ENCODE measurements at regions not wholly inside any gene's neighbourhood (a gene's known extent, or its start where the extent isn't known, plus 50 kb on each side); places are given as distances from the start of the nearest gene placed in this dataset.

DNA sequence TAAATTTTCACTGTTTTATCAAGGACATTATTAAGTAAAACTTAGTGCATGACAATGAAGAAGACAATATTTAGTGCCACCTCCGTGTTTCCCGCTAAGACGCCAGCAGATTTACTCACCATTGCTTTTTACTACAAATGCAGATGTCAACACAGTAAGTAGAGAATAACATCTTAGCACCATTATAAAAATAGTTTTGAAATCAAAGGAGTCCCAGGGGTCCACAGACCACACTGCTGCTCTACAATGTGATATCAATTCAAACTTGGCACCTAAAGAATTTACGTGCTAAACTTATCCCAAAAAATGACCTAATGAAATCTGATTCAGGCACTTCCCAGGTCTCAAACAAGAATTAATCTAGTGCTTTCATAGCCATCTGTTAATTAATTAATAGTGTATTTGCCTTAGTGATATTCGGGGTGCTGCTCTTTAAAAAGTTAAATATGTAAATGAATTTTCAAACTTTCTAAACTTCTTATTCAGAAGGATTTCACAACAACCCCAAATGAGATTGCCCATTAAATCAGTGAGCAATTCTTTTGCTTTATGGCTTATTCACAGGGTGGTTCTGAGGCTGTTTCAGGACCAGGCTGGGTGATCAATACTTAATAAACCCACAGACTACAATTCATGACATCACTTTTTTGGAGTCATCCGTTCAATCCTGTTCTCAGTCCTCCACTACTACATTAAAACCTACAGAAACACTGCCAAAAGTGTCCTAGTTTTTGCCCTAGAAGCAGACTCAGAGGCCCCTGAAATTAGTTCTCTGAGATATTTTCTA is 161.3 kb upstream of the LMNTD1 start:
- Histone ChIP-seq H3K9me3 (no peaks in the 10 kb centered on the region), H3K4me3 (ENCODE audit: low read depth, low read length) (no peak overlapping the region), H3K27me3 (no peaks in the 10 kb centered on the region), H3K36me3 (no peaks in the 10 kb centered on the region), H3K4me1 (no peaks in the 10 kb centered on the region)
- TF ChIP-seq, protein P1, sequence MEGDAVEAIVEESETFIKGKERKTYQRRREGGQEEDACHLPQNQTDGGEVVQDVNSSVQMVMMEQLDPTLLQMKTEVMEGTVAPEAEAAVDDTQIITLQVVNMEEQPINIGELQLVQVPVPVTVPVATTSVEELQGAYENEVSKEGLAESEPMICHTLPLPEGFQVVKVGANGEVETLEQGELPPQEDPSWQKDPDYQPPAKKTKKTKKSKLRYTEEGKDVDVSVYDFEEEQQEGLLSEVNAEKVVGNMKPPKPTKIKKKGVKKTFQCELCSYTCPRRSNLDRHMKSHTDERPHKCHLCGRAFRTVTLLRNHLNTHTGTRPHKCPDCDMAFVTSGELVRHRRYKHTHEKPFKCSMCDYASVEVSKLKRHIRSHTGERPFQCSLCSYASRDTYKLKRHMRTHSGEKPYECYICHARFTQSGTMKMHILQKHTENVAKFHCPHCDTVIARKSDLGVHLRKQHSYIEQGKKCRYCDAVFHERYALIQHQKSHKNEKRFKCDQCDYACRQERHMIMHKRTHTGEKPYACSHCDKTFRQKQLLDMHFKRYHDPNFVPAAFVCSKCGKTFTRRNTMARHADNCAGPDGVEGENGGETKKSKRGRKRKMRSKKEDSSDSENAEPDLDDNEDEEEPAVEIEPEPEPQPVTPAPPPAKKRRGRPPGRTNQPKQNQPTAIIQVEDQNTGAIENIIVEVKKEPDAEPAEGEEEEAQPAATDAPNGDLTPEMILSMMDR (IDR thresholded peaks at IDR 0.05; ENCODE audit: low read depth, low read length) = no peak
- DNase-seq = no peak

DNA sequence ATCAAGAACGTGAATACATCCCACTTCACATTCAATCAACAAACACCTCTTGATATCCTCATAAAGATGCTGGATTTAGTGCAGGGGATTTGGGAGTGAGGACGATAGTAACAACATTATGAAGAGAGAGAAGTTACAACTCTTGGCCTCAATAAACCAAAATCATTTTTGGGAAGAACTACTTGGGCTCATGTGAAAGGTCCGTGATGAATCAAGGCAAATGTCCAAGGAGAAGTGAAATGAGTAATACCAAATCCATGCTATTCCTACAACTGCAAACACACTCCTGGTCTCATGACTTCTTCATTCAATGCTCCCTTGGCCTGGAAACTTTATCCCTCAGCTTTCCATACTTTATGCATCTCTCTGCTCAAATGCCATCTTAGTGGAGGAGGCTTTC is 162.0 kb upstream of the LMNTD1 start:
- Histone ChIP-seq H3K36me3 (no peaks in the 10 kb centered on the region), H3K9me3 (no peaks in the 10 kb centered on the region), H3K4me1 (no peaks in the 10 kb centered on the region), H3K27me3 (no peaks in the 10 kb centered on the region), H3K4me3 (ENCODE audit: low read depth, low read length) (no peak overlapping the region)
- no peak for DNase-seq
- TF ChIP-seq, protein P1 (IDR thresholded peaks at IDR 0.05; ENCODE audit: low read depth, low read length) = no peak

DNA sequence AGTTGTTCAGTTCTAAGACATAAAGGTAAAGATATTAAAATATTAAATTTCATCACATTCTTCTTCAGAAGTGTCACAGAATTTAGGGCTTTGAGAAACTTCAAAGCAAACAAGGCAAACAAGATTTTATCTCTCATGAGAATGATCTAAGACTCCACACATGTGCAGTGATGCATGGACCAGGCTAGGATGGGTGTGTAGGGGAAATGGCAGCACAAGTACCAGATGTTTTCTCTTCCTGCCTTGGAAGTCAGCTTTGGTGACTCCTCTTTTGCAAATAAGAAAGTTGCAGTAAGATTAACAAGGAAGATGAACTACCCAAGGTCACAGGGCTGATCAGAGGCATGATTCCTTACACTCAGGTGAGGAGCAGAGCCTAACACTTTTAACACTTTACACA is 163.8 kb upstream of the LMNTD1 start:
- Histone ChIP-seq H3K27me3 (no peaks in the 10 kb centered on the region), H3K4me3 (ENCODE audit: low read depth, low read length) (no peak overlapping the region), H3K4me1 (no peaks in the 10 kb centered on the region), H3K9me3 (no peaks in the 10 kb centered on the region), H3K36me3 (no peaks in the 10 kb centered on the region)
- DNase-seq = no peak
- TF ChIP-seq, protein P1 (IDR thresholded peaks at IDR 0.05; ENCODE audit: low read depth, low read length) = no peak

DNA sequence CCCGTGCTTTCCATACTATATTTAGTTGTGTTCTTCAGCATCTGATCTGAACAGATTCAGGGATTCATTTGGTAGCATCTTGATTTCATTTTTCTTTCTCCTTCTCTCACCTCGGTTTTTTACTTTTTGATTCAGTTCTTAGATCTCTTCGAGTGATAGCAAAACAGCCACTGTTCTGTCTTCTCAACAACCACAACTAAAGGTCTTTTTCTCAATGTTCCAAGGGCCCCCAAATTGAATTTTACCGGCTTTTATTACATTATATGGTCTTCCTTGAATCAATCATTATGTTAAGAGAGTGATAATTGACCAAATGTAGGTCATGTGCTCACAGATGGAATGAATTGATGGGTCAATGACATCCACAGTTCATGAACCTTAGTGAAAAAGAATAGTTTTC is 164.5 kb upstream of the LMNTD1 start:
- no peak for DNase-seq
- TF ChIP-seq, protein P1 (IDR thresholded peaks at IDR 0.05; ENCODE audit: low read depth, low read length) = no peak
- Histone ChIP-seq H3K9me3 (no peaks in the 10 kb centered on the region), H3K4me3 (ENCODE audit: low read depth, low read length) (no peak overlapping the region), H3K27me3 (no peaks in the 10 kb centered on the region), H3K4me1 (no peaks in the 10 kb centered on the region), H3K36me3 (no peaks in the 10 kb centered on the region)

DNA sequence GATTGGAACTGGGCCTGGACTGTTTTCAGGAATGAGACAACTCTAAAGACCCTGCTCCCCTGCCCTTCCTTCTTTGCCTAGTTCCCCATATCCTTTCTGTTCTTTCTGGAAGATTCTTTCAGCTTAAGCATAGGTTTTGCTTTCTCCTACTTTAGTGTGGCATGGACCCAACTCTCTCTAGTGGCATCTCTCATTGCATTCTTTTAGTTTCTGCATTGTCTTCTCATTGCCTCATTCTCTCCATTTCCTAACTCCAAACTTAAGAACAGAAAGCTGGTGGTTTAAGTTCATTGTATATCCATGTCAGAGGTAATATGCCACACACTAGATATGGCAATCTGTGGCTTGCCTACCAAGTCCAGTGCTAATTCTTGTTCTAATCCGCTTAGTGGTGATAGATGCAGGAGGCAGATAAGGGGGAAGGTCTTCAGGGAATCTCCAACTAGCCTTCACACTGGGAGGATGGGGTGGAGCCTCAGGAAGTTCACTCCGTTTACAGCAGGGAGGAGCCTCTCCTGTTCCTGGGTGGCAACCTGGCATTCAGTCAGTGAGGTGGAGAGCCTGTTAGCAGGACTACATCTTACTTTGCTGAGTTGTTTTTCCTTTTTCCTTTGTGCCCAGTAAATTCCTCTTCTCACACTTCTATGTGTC is 165.1 kb upstream of the LMNTD1 start:
- H3K36me3 ChIP-seq = no peaks in the 10 kb centered on the region
- H3K4me3 ChIP-seq (ENCODE audit: low read depth, low read length) = no peak overlapping the region
- H3K4me1 ChIP-seq = no peaks in the 10 kb centered on the region
- H3K9me3 ChIP-seq = no peaks in the 10 kb centered on the region
- TF ChIP-seq, protein P1 (IDR thresholded peaks at IDR 0.05; ENCODE audit: low read depth, low read length) = no peak
- H3K27me3 ChIP-seq = no peaks in the 10 kb centered on the region
- DNase-seq = no peak

DNA sequence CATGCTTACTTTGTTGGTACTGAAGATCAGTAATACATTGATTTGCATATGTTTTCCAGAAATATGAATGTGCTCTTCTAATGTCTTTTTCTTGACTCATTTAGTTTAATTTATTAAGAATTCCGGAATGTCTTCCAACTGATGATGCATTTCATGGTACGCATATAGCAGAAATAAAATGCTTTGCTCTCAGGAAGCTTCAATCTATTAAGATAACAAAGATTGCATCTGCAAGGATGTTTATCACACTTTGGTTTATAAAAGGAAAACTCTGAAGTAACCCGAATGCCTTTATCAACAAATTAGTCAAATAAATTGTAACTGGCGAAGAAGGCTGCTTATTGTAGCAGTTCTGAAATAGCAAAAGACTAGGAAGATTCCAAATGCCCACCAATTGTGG is 166.4 kb upstream of the LMNTD1 start:
- no peaks in the 10 kb centered on the region for H3K9me3 ChIP-seq
- DNase-seq = no peak
- TF ChIP-seq, protein P1 (IDR thresholded peaks at IDR 0.05; ENCODE audit: low read depth, low read length) = no peak

More for the DNA sequence above, 166.4 kb upstream of the LMNTD1 start:
- H3K36me3 ChIP-seq = no peaks in the 10 kb centered on the region
- no peaks in the 10 kb centered on the region for H3K27me3 ChIP-seq
- H3K4me1 ChIP-seq = no peaks in the 10 kb centered on the region
- no peak overlapping the region for H3K4me3 ChIP-seq (ENCODE audit: low read depth, low read length)
